Vagina (tissue), 2 donors: ENCODE measurements at regions not wholly inside any gene's neighbourhood (a gene's known extent, or its start where the extent isn't known, plus 50 kb on each side); places are given as distances from the start of the nearest gene placed in this dataset.

Source experiments
- DNase-seq, 2 donors: peaks; one replicate each; pipeline ENCODE4 v3.0.0-alpha.2; 2017; ENCODE audit errors: extremely low spot score in 2 of 2
- H3K27ac ChIP-seq: fragments of 200-600 bp; sonication (generic); one replicate; pipeline ENCODE4 v1.5.1; 2019
- H3K27me3 ChIP-seq: fragments of 200-600 bp; sonication (generic); one replicate; pipeline ENCODE4 v1.5.1; 2019
- H3K36me3 ChIP-seq, 2 donors: fragments of 200-600 bp; sonication (generic); one replicate each; pipeline ENCODE4 v1.5.1; 2017 to 2019
- H3K4me1 ChIP-seq: fragments of 200-600 bp; sonication (generic); one replicate; pipeline ENCODE4 v1.5.1; 2019
- H3K4me3 ChIP-seq, 2 donors: fragments of 200-600 bp; sonication (generic); 1 replicate in 1 of 2; 2 replicates in 1 of 2; pipeline ENCODE4 v1.5.1; 2016 to 2019
- H3K9me3 ChIP-seq: fragments of 200-600 bp; sonication (generic); one replicate; pipeline ENCODE4 v1.5.1; 2019
- CTCF ChIP-seq, 3 experiments: fragments of 450-650 bp in 2 of 3; fragments of 200-600 bp in 1 of 3; sonication (generic) in 1 of 3; IDR thresholded peaks; one replicate each; pipeline ENCODE4 v1.5.1; 2017 to 2019; ENCODE audit warnings: antibody characterized with exemption in 3 of 3, mild to moderate bottlenecking in 2 of 3, moderate library complexity in 2 of 3
- POLR2A ChIP-seq, 2 donors: fragments of 450-650 bp; IDR thresholded peaks; one replicate each; pipeline ENCODE4 v1.6.1; 2017; ENCODE audit warnings: antibody characterized with exemption in 2 of 2, mild to moderate bottlenecking in 2 of 2, moderate library complexity in 2 of 2
- POLR2AphosphoS5 ChIP-seq, 2 donors: sonication (generic); formaldehyde crosslinking; IDR thresholded peaks; one replicate each; pipeline ENCODE4 v1.9.0; 2017; ENCODE audit warnings: antibody characterized with exemption in 2 of 2, mild to moderate bottlenecking in 2 of 2, low read depth in 1 of 2; ENCODE audit not compliant: insufficient read depth in 1 of 2
- intact Hi-C: fragments of 100-400 bp; cut with DNase I; formaldehyde crosslinking; loops from one replicate; pipeline ENCODE4 v1.15.1; 2023

GRCh38 chr1:118589238-118589846, 398.8 kb downstream of the TBX15 start:
- Histone ChIP-seq H3K27me3 (no peaks in the 10 kb centered on the region), H3K4me1 (no peaks in the 10 kb centered on the region), H3K27ac (no peak overlapping the region), H3K36me3 (no peaks in the 10 kb centered on the region), H3K9me3 (no peaks in the 10 kb centered on the region), H3K4me3 (no peak overlapping the region)
- intact Hi-C loops, result no loop called here
- no peak for DNase-seq
- TF ChIP-seq POLR2AphosphoS5 (IDR thresholded peaks at IDR 0.05; ENCODE audit: insufficient read depth in 1 of 2, low read depth in 1 of 2) (no peak), POLR2A (IDR thresholded peaks at IDR 0.05) (no peak), CTCF (IDR thresholded peaks at IDR 0.05) (no peak)

GRCh38 chr1:118588566-118588965, 399.6 kb downstream of the TBX15 start:
- H3K4me3 ChIP-seq, result no peak overlapping the region
- no peaks in the 10 kb centered on the region for H3K4me1 ChIP-seq
- no peaks in the 10 kb centered on the region for H3K36me3 ChIP-seq
- TF ChIP-seq POLR2A (IDR thresholded peaks at IDR 0.05) (no peak), POLR2AphosphoS5 (IDR thresholded peaks at IDR 0.05; ENCODE audit: insufficient read depth in 1 of 2, low read depth in 1 of 2) (no peak), CTCF (IDR thresholded peaks at IDR 0.05) (no peak)
- no peak overlapping the region for H3K27ac ChIP-seq
- intact Hi-C loops, result no loop called here
- no peaks in the 10 kb centered on the region for H3K9me3 ChIP-seq
- no peaks in the 10 kb centered on the region for H3K27me3 ChIP-seq
- DNase-seq, result no peak

DNA sequence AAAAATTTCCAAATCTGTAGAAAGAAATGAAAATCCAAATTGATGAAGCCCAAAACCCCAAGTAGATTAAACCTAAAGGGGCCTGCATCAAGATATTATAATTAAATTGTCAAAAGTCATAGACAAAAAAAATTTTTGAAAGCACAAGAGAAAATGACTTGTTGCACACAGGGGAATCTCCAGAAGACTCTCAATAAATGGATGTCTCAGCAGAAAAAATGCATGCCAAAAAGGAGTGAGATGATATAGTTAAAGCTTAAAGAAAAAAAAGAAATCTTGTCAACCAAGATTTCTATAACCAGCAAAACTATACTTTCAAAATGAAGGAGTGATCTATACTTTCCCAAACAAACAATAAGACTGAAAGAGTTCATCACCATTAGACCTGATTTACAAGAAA, 393.2 kb upstream of the SPAG17 start:
- H3K9me3 ChIP-seq, result no peaks in the 10 kb centered on the region

GRCh38 chr1:118575060-118575459, 390.0 kb upstream of the SPAG17 start:
- Histone ChIP-seq H3K9me3 (no peaks in the 10 kb centered on the region), H3K4me3 (no peak overlapping the region), H3K27ac (no peak overlapping the region), H3K4me1 (no peaks in the 10 kb centered on the region), H3K27me3 (no peaks in the 10 kb centered on the region), H3K36me3 (no peaks in the 10 kb centered on the region)
- no peak for DNase-seq
- TF ChIP-seq POLR2AphosphoS5 (IDR thresholded peaks at IDR 0.05; ENCODE audit: insufficient read depth in 1 of 2, low read depth in 1 of 2), result no peak
- no peak for TF ChIP-seq POLR2A (IDR thresholded peaks at IDR 0.05)
- no peak for TF ChIP-seq CTCF (IDR thresholded peaks at IDR 0.05)
- intact Hi-C loops, result no loop called here

More for the DNA sequence above, 393.2 kb upstream of the SPAG17 start:
- H3K36me3 ChIP-seq, result no peaks in the 10 kb centered on the region
- no peak overlapping the region for H3K27ac ChIP-seq
- TF ChIP-seq CTCF (IDR thresholded peaks at IDR 0.05) (no peak), POLR2AphosphoS5 (IDR thresholded peaks at IDR 0.05; ENCODE audit: insufficient read depth in 1 of 2, low read depth in 1 of 2) (no peak), POLR2A (IDR thresholded peaks at IDR 0.05) (no peak)
- DNase-seq, result no peak
- no peaks in the 10 kb centered on the region for H3K4me1 ChIP-seq
- H3K27me3 ChIP-seq, result no peaks in the 10 kb centered on the region
- H3K4me3 ChIP-seq, result no peak overlapping the region
- intact Hi-C loops, result no loop called here

DNA sequence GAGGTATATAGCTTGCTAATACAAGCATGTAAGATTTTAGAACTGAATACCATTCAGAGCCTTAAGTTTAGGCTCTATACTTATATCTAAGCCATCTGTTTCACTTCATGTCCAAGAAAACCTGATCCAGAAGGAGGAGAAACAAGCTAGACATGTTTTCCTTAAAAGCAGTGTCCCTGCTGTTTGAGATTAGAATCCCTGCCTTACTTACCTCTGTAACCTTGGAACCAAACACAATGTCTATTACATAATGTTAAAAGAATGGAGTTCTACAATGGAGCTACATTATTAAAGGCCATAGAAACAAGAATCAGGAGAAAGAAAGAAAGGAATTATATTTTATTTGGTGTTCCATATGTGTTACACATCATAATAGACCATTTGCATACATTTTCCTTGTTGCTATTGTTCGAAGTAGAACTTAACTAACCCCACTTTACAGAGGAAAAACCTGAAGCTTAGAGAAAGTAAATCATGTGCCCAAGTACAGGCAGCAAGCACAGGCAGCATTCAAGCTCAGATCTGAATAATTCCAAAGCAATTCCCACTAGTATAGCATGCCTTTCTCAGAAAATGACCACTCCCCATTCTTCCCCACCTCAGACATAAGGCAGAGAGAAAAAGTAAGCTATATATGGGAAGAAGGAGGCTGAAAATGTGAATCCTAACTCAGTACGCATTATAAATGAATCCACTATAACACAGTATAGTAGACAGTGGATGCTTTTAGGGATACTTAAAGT, 380.1 kb upstream of the SPAG17 start:
- Histone ChIP-seq H3K4me1 (no peaks in the 10 kb centered on the region), H3K27me3 (no peaks in the 10 kb centered on the region), H3K27ac (no peak overlapping the region), H3K9me3 (no peaks in the 10 kb centered on the region), H3K4me3 (no peak overlapping the region), H3K36me3 (no peaks in the 10 kb centered on the region)
- TF ChIP-seq POLR2AphosphoS5 (IDR thresholded peaks at IDR 0.05; ENCODE audit: insufficient read depth in 1 of 2, low read depth in 1 of 2) (no peak), POLR2A (IDR thresholded peaks at IDR 0.05) (no peak), CTCF (IDR thresholded peaks at IDR 0.05) (no peak)
- no peak for DNase-seq
- intact Hi-C loops, result no loop called here
